GM18502 (cell line): ENCODE measurements at regions not wholly inside any gene's neighbourhood (a gene's known extent, or its start where the extent isn't known, plus 50 kb on each side); places are given as distances from the start of the nearest gene placed in this dataset.
A peak's percentile ranks its signal among the peaks of the same experiment; 100 is the strongest.
"Not testable (repeated sequence)": the region's sequence is repeated elsewhere in the genome, so short reads cannot be mapped to it uniquely, and the experiment has no call there.

Experiments used
- ATAC-seq: cut with Tn5 transposase; IDR thresholded peaks from one replicate; pipeline ENCODE4 v1.9.1; 2021; ENCODE audit warnings: mild to moderate bottlenecking; ENCODE audit not compliant: unreplicated experiment, poor library complexity

- ATAC-seq, result no peak
Observed at GRCh38 chr6:106803188-106803587, 171.3 kb downstream of the CD24 start.

- no peak for ATAC-seq
Observed at GRCh38 chr6:106802139-106802538, 172.4 kb downstream of the CD24 start.

- no peak for ATAC-seq
Observed at GRCh38 chr6:106801256-106801655, 171.9 kb downstream of the QRSL1 start.

GRCh38 chr6:106800379-106800778, 171.0 kb downstream of the QRSL1 start:
- ATAC-seq, result no peak

GRCh38 chr6:106799031-106799894, 169.9 kb downstream of the QRSL1 start:
- peak; percentile 83 for ATAC-seq

- ATAC-seq, result no peak
Observed at GRCh38 chr6:106797186-106797585, 167.8 kb downstream of the QRSL1 start.

- no peak for ATAC-seq
Observed at GRCh38 chr6:106796781-106797180, 167.4 kb downstream of the QRSL1 start.

GRCh38 chr6:106794129-106794528, 164.8 kb downstream of the QRSL1 start:
- ATAC-seq, result no peak

GRCh38 chr6:106792536-106793236, 163.3 kb downstream of the QRSL1 start:
- ATAC-seq, result no peak

- ATAC-seq, result no peak
Observed at GRCh38 chr6:106790935-106791334, 161.6 kb downstream of the QRSL1 start.

- ATAC-seq, result no peak
Observed at GRCh38 chr6:106790149-106790770, 160.9 kb downstream of the QRSL1 start.

GRCh38 chr6:106789428-106790148, 160.2 kb downstream of the QRSL1 start:
- ATAC-seq, result no peak

GRCh38 chr6:106788761-106789160, 159.4 kb downstream of the QRSL1 start:
- ATAC-seq, result no peak

- no peak for ATAC-seq
Observed at GRCh38 chr6:106787327-106788196, 158.2 kb downstream of the QRSL1 start.

- no peak for ATAC-seq
Observed at GRCh38 chr6:106785298-106785697, 155.9 kb downstream of the QRSL1 start.

GRCh38 chr6:106783640-106784566, 154.5 kb downstream of the QRSL1 start:
- ATAC-seq, result no peak

GRCh38 chr6:106782536-106783285, 153.3 kb downstream of the QRSL1 start:
- ATAC-seq, result no peak

- not testable (repeated sequence) for ATAC-seq
Observed at GRCh38 chr6:106779552-106779951, 150.2 kb downstream of the QRSL1 start.
